Neutrophil (primary cell): ENCODE measurements at regions not wholly inside any gene's neighbourhood (a gene's known extent, or its start where the extent isn't known, plus 50 kb on each side); places are given as distances from the start of the nearest gene placed in this dataset.

Experiments
- H3K27ac ChIP-seq: fragments of 200-600 bp; sonication (generic); 2 replicates; pipeline ENCODE4 v1.5.1; 2016; ENCODE audit warnings: mild to moderate bottlenecking, moderate library complexity
- H3K27me3 ChIP-seq: fragments of 200-600 bp; sonication (generic); 2 replicates; pipeline ENCODE4 v1.6.0; 2016; ENCODE audit warnings: mild to moderate bottlenecking
- H3K36me3 ChIP-seq: fragments of 200-600 bp; sonication (generic); 2 replicates; pipeline ENCODE4 v1.5.1; 2017
- H3K4me1 ChIP-seq, 2 experiments: fragments of 200-600 bp in 1 of 2; sonication (generic) in 1 of 2; 1 replicate in 1 of 2; 2 replicates in 1 of 2; pipeline versions ENCODE4 v1.5.1 to v1.6.1; 2013 to 2016; ENCODE audit warnings: low read depth in 1 of 2, low read length in 1 of 2, mild to moderate bottlenecking in 1 of 2, moderate library complexity in 1 of 2; ENCODE audit not compliant: control insufficient read depth in 1 of 2, insufficient read depth in 1 of 2
- H3K4me3 ChIP-seq, 2 experiments: fragments of 200-600 bp in 1 of 2; sonication (generic) in 1 of 2; 1 replicate in 1 of 2; 2 replicates in 1 of 2; pipeline ENCODE4 v1.5.1; 2013 to 2016; ENCODE audit warnings: low read depth in 1 of 2, low read length in 1 of 2, mild to moderate bottlenecking in 1 of 2, moderate library complexity in 1 of 2
- H3K9me3 ChIP-seq: fragments of 200-600 bp; sonication (generic); 2 replicates; pipeline ENCODE4 v1.5.1; 2016
- TF ChIP-seq, protein P1 (sequence below): fragments of 200-600 bp; sonication (generic); IDR thresholded peaks from 2 replicates; pipeline ENCODE4 v1.5.1; 2016; ENCODE audit warnings: antibody characterized with exemption

GRCh38 chr4:41819621-41820020 is 71.1 kb upstream of the PHOX2B start:
- H3K4me3 ChIP-seq, result no peak overlapping the region
- TF ChIP-seq, protein P1, sequence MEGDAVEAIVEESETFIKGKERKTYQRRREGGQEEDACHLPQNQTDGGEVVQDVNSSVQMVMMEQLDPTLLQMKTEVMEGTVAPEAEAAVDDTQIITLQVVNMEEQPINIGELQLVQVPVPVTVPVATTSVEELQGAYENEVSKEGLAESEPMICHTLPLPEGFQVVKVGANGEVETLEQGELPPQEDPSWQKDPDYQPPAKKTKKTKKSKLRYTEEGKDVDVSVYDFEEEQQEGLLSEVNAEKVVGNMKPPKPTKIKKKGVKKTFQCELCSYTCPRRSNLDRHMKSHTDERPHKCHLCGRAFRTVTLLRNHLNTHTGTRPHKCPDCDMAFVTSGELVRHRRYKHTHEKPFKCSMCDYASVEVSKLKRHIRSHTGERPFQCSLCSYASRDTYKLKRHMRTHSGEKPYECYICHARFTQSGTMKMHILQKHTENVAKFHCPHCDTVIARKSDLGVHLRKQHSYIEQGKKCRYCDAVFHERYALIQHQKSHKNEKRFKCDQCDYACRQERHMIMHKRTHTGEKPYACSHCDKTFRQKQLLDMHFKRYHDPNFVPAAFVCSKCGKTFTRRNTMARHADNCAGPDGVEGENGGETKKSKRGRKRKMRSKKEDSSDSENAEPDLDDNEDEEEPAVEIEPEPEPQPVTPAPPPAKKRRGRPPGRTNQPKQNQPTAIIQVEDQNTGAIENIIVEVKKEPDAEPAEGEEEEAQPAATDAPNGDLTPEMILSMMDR, result no peak
- no peak overlapping the region for H3K27ac ChIP-seq
- H3K36me3 ChIP-seq, result no peaks in the 10 kb centered on the region
- H3K4me1 ChIP-seq, result no peaks in the 10 kb centered on the region
- peaks cover 58% of the 10 kb centered on the region for H3K27me3 ChIP-seq
- no peaks in the 10 kb centered on the region for H3K9me3 ChIP-seq

DNA sequence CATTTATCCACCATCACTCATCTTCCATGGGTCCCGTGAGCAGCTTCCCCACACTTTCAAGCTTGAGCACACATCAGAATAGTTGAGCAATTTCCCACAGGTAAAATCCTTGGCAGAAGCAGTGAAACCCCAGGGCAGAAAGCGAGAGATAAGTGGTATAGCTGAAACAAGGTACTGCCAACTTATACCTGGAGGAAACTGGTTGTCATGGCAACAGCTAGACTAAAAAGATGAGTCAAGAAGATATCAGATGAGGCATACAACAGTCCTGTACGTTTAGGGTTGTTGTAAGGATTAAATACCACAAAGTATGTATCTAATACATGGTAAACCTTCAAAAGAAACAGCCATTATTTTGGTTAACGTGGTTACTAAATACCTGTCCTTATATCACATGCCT is 66.9 kb upstream of the PHOX2B start:
- Histone ChIP-seq H3K4me1 (no peaks in the 10 kb centered on the region), H3K9me3 (no peaks in the 10 kb centered on the region), H3K4me3 (no peak overlapping the region), H3K27me3 (peaks cover 33% of the 10 kb centered on the region), H3K27ac (no peak overlapping the region), H3K36me3 (no peaks in the 10 kb centered on the region)
- TF ChIP-seq, protein P1, result no peak

GRCh38 chr4:41814565-41814964 is 66.0 kb upstream of the PHOX2B start:
- no peaks in the 10 kb centered on the region for H3K9me3 ChIP-seq
- H3K36me3 ChIP-seq, result no peaks in the 10 kb centered on the region
- peaks cover 26% of the 10 kb centered on the region for H3K27me3 ChIP-seq
- no peak overlapping the region for H3K27ac ChIP-seq
- no peak overlapping the region for H3K4me3 ChIP-seq
- TF ChIP-seq, protein P1, result no peak
- H3K4me1 ChIP-seq, result no peaks in the 10 kb centered on the region

DNA sequence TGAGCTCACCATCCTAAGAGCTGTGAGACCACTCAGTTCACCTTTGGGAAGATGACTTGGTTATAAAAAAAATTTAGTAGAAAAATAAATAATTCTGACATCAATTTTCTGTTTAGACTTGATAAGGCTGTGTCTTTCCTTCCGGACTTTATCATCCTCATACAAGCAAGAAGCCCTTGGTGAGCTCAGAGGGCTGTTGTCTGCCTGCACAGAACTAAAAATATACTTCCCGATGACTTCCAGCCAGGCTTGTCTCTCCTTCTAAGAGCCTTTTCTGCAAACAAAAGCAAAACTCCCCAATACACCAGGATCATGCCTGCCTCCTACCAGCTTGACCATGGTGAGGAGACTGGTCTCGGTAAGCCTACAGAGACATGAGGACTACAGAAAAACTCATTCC is 58.3 kb upstream of the PHOX2B start:
- Histone ChIP-seq H3K27me3 (peaks cover 10% of the 10 kb centered on the region), H3K9me3 (no peaks in the 10 kb centered on the region), H3K27ac (no peak overlapping the region), H3K4me1 (no peaks in the 10 kb centered on the region), H3K36me3 (no peaks in the 10 kb centered on the region), H3K4me3 (no peak overlapping the region)
- TF ChIP-seq, protein P1, result no peak

DNA sequence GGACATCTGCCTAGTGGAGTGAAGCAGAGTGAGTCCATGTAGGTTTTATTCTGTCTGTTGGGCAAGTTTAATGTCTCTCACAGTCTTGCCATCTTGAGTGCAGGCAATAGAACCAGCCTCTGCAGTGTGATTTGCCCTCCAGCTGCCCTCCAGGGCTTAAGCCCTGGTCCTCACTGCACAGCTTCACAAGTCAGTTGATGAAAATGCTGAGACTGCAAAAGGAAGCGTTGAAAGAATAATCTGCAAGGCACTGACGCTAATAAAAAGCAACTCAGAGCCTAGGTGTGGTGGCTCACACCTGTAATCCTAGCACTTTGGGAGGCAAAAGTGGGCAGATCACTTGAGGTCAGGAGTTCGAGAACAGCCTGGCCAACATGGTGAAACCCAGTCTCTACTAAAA is 54.1 kb upstream of the PHOX2B start:
- Histone ChIP-seq H3K27me3 (peaks cover 12% of the 10 kb centered on the region), H3K27ac (no peak overlapping the region), H3K9me3 (no peaks in the 10 kb centered on the region), H3K36me3 (no peaks in the 10 kb centered on the region), H3K4me3 (no peak overlapping the region), H3K4me1 (no peaks in the 10 kb centered on the region)
- TF ChIP-seq, protein P1, result no peak

GRCh38 chr4:41799126-41799525 is 50.6 kb upstream of the PHOX2B start:
- TF ChIP-seq, protein P1, result no peak
- no peak overlapping the region for H3K27ac ChIP-seq

More at GRCh38 chr4:41799126-41799525, 50.6 kb upstream of the PHOX2B start:
- Histone ChIP-seq H3K4me3 (no peak overlapping the region), H3K9me3 (no peaks in the 10 kb centered on the region), H3K27me3 (peaks cover 43% of the 10 kb centered on the region), H3K36me3 (no peaks in the 10 kb centered on the region), H3K4me1 (no peaks in the 10 kb centered on the region)
